HUDEP-2 (cell line): ENCODE measurements at regions not wholly inside any gene's neighbourhood (a gene's known extent, or its start where the extent isn't known, plus 50 kb on each side); places are given as distances from the start of the nearest gene placed in this dataset.

Experiments
- DNase-seq, 76 experiments: peaks; one replicate each; lab custom pipeline; 2025; ENCODE audit not compliant: unreplicated experiment in 76 of 76; lab: John Stamatoyannopoulos, UW

DNA sequence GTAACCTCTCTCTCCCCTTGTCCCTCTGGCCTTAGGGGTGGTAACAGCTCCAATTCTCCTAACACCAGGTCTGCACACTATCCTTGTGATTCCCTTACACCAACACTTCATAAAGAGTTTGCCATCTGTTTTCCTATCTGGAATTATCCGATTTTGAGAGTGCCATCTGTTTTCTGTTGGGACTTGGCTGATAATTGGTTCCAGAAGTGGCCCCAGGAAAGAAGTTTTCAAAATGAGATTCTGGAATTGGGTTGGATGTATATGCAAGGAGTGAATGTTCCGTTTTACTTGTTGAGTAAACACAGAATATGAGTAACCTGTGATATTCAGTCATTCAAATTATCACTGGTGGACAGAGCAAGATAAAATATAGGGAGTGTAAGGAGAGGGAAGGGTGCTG, 134.1 kb upstream of the HS3ST3A1 start:
- no peak for DNase-seq

DNA sequence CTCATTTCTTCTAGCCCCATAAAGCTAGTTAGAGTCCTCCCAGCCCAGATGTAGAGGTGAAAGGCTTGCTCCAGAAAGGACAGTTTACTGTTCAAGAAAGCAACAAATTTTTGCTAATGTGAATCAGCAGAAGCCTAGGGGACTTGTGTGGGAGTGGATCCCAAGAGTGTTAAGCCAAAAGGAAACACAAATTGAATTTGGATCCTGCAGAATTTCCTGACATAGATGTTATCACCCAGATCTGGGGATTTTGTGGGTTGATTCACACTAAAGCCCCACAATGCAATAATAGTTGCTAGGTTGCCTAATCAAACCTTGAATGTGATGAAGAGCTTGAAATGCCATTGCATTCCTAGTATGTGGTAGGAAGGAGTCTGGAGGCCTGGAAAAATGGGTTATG, 135.2 kb upstream of the HS3ST3A1 start:
- no peak for DNase-seq

DNA sequence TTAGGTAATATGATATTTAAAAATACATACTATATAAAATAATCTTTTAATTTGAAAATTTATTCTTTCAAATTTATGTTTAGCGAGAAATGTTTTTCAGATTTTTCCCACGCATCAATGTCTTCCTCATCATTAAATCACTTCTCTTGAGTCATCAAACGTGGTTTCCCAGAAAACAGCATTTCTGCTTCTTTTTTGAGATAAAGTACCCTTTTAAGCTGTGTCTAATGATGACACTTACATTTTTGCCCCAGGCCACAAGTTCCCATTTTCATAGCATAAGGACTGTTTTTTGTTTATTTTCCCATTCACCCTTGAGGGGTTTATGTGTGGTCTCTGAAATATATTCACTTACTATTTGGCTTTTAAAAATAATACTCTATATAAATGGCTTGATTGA, 139.0 kb upstream of the HS3ST3A1 start:
- DNase-seq = no peak

DNA sequence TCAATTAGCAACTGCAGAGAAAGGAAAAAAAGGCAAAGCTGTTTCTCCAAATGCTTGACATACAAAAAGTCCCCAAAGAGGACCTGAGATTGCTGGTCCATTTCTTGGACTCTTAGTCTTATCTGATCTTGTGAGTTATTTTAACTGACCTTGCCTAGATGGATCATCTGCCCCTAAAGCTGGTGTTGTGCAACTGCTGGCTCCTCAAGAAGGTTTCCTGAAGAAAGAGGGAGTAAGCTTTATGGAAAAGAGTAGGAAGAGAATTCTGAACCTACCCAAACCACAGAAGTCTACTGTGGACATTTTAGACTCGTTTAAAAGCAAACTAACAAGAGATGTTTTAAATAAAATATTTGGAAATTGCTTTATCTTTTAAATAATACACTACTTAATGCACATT, 140.0 kb upstream of the HS3ST3A1 start:
- DNase-seq = no peak

- DNase-seq = no peak
Measured at GRCh38 chr17:13743906-13744305, 142.2 kb upstream of the HS3ST3A1 start.

DNA sequence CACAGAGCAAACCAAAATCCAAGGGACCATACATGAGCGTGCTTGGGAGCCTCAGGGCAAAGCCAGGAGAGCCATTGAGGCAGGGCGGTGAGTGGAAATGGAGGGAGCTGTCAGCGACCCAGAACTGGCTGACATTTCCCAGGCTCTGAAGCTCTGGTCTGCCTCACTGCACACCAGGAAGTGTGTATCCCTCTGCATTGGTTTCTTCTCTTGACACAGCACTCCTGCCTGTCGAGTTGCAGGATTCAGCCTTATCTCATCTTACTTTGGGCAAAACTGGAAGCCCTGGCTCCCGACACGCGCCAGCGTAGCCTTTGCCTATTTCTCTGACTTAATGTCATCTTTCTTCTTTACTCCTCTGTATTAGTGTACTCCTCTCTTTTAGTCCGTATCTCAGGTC, 144.7 kb upstream of the HS3ST3A1 start:
- no peak for DNase-seq

DNA sequence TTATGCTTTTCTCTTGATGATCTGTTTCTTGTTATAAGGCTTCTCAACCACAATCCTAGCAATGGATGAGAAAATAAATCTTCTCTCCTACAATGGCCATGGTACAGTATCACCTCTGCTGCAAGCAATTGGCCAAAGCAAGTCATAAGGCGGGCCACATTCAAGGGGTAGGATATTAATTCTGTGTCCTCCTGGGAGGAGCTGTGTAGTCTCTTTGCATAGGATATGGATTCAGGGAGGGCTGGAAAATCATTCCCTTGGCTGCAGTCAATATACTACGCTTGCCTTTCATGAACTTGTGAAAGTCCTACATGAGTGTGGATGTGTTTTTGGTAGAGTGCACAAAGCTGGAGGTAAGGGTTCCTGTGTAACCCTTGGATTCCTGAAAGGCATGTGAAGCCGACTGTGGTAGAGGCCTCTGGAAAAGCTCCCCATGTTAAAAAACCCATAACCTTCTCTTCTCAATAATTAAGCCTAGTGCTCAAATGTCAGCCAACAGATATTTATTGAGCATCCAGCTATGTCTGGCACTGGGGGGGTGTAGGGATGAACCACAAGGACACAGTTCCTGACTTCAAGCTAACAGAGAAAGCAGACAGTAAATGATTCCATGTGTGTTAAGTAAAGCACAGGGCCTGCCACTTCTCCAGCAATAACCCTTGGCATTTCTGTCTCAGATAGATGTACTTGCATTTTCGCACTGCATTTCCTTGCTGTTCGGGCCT, 147.6 kb upstream of the HS3ST3A1 start:
- DNase-seq = no peak

- DNase-seq = no peak
Measured at GRCh38 chr17:13749891-13750235, 148.1 kb upstream of the HS3ST3A1 start.

DNA sequence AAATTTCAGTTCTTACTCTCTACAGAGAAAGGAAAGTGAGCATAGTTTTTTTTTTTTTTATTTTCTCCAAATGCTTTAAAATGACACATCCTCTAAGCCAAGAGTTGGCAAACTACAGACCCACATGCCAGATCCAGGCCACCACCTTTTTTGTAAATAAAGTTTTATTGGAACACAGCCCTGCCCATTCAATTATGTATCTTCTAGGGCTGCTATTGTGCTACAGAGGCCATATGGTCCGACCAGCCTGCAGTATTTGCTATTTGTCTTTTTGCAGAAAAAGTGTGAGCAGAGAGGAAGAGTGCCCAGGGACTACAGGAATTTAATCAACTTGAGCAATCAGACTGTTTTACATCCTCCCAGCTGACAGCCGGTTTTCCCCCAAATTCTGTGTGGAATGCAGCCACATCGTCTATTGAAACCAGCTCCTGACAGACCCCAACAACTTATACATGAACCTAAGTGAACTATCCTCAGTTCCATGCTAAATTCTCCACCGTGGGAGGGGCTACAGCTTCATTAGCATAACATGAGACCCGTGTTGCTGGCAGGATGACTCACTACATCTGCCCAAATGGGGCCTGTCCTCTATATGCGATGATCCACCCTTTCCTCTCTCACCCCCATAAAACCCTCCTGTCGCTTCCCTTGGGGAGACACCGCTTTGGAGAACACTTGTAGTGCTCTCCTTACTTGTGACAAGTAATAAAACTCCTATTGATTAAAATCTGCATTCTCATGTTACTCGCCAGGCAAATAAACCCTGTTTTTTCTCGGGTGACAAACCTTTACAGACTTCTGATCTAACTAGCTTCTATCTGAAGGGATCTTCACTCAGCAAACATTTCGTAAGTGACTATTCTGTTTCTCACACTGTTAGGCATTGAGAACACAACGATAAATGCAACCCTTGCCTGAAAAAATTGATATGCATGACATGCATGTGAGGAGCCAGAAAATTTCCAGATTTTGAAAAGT, 149.4 kb upstream of the HS3ST3A1 start:
- peak in 1 of 76 experiments; percentile 3 for DNase-seq

DNA sequence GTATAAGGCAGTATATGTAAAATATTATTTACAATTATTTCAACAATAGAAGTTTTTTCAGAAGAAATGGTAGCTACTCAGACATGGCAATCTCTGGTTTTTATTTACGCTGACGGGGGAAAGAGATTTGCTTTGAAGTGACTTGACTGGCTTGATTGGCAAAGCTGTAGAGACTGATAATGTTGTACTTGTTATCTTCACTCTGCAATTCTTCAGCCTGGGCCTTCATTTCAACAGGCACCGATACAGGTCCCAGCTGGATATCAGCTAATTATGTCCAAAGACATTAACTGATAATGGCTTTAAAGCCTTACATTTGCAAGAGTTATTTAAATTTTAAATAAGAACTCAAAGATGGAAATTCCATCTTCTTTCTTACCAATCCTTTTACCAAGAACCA, 151.4 kb upstream of the HS3ST3A1 start:
- DNase-seq = no peak

DNA sequence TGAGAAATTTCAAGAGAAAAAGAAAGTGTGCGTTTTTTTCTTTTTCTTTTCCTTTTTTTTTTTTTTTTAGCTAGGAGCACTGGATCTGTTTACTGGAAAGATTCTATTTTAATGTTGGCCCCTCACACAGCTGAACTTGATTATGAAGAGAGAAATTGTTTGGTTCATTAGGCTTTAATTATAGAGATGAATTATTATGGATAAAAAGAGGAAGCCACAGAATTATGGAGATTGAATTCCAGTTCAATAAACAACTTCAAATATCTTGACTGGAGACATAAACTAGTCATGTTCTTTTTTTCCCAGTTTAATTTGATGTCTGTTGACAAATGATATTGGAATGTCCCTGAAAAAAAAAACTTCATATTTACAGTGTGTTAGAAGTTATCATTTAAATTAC, 152.0 kb upstream of the HS3ST3A1 start:
- no peak for DNase-seq

- DNase-seq = no peak
Measured at GRCh38 chr17:13755851-13756250, 154.1 kb upstream of the HS3ST3A1 start.

DNA sequence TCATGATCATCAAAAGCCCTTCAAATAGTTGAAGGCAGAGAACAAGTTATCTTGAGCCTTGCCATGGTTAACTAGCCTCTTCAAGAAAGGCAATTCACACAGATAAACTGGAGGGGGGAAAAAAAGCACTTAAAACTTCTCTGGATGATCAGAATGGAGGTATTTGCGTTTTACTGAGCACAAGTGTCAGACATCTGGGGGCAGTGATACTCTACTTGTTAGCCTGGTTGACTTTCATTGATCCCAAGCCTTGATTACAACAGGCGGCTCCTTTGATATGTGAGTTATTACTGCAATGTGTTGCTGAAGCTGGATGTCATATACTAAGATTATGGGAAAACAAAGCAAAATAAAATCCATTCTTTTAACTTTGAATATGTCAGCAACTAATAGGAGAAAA, 155.0 kb upstream of the HS3ST3A1 start:
- DNase-seq = no peak

DNA sequence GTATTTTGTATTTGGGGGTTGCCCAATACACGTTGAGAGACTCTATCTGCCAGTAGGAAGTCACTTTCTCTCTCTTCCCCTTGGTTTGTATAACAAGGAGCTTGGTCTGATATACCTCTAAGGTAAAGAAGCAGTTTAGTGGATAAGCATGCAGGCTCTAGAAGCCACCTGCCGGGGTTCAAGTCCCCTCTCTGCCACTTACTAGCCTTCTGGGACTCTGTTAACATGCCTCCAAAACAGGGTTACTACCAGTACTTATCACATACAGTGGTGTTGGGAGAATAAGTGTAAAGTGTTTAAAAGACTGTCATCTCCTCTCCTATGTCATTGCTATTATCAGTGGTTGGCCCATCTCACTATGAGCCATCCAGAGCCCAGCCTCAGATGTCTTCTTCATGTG, 156.1 kb upstream of the HS3ST3A1 start:
- DNase-seq = no peak

DNA sequence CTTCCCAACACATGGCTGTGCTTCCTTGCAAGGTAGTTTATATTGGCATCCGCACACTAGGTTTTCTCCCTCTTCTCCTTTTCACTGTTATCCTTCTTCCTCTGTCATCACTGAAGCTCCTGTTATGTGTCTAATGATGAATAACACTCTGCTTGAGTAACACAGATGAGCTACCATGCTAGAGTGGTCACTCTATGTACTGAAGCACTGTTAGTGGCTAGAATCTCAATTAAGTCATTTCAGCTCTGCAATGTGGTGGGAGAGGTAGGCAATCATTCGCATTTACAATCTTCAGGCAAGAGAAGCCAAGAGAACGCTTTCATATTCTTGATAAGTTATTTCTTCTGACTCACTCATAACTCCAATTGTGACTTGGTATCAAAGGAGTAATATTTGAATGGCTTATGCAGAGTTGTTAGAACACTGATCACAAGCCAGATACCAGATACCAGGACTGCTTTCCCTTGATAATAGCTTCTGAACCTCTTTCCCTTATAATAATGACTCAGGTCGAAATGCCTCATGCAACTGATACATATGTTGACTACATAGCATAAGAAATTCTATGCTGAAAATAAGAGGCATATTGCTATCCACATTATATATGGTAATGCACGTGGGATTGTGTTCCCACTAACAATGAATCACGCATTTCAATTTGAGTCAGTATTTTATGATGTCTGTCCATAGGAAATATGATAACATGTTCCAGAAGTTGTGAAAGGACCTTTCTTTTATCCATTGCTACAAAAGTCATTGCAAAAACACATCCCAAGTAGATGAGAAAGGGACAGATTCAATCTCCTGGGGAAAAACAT, 158.0 kb upstream of the HS3ST3A1 start:
- DNase-seq = no peak

- no peak for DNase-seq
Measured at GRCh38 chr17:13761038-13761603, 159.4 kb upstream of the HS3ST3A1 start.

DNA sequence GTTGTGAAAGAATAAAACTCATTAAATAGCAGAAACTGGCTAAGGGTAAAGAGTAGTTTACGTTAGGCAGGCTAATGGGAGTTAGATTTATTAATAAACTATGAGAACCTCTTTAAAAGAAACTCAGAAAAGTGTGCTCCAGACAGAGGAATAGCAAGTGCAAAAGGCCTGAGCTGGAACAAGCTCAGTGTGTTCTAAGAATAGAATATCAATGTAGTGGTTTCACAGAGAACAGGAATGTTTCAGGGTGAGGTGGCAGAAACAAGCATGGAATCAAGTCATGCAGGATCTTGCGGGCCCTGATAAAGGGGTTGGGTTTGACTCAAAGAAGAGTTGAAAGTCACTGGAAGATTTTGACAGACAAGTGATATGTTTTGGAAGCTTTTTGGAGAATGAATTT, 164.0 kb upstream of the HS3ST3A1 start:
- no peak for DNase-seq

- DNase-seq = no peak
Measured at GRCh38 chr17:13770702-13771101, 169.0 kb upstream of the HS3ST3A1 start.

DNA sequence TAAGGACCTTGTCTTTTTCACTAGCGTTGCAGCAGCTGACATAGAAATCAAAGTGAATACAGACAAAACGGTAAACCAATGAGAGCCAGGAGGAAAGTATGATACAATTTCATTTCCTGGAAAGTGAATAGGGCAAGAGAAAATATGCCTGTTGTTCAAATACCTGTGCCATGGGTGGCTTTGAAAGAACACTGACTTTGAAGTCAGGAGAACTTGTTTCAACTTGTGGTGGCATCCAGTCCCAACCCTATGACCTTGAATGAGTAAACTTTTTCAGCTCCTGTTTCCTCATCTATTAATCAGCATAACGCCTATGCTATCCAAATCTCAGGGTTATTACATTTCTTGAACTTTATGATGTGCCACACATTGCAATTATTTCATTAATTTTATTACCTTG, 173.7 kb upstream of the HS3ST3A1 start:
- no peak for DNase-seq

DNA sequence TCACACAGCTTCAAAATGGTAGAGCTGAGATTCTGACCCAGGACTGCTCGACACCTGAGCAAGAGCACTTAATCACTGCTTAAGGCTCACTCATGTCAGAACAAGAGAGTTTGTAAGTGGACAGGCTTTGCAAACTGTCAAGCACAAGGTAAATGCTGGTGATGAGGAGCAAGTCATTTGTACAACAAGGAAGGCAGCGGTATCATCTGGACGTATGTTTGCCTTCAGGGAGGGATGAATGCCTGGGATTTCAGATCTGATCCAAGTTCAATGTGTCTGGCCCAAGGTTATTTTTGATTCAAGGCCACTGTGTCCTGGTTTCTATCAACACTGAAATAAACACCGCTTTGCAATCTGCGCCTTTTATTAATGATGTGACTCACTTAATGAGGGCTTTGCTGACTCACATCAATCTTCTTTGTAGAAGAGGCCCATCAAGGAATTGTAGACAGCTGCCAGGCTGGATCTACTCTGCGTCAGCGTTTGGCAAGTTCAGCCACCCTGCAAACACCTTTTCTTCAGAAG, 174.4 kb upstream of the HS3ST3A1 start:
- DNase-seq = no peak

DNA sequence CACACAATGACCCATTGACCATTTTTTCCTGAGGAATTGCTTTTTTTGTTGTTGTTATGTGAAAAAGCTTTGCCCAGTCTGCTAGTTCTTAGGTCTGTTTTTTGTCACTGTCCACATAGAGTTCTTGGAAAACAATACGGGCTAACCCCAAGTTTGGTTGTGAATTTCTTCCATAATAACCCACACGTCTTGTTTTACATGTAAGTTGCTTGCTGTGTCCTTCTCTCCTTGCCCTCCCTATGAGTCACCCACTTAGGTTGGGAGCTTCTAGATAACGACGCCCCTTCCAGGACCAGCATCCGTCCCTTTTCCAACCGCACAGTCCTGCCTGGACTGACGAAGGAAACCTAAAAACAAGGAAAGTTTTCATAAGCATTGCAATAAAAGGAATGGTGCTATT, 175.3 kb upstream of the HS3ST3A1 start:
- no peak for DNase-seq
